ENCODE measurements at regions not wholly inside any gene's neighbourhood (a gene's known extent, or its start where the extent isn't known, plus 50 kb on each side); places are given as distances from the start of the nearest gene placed in this dataset.

DNA sequence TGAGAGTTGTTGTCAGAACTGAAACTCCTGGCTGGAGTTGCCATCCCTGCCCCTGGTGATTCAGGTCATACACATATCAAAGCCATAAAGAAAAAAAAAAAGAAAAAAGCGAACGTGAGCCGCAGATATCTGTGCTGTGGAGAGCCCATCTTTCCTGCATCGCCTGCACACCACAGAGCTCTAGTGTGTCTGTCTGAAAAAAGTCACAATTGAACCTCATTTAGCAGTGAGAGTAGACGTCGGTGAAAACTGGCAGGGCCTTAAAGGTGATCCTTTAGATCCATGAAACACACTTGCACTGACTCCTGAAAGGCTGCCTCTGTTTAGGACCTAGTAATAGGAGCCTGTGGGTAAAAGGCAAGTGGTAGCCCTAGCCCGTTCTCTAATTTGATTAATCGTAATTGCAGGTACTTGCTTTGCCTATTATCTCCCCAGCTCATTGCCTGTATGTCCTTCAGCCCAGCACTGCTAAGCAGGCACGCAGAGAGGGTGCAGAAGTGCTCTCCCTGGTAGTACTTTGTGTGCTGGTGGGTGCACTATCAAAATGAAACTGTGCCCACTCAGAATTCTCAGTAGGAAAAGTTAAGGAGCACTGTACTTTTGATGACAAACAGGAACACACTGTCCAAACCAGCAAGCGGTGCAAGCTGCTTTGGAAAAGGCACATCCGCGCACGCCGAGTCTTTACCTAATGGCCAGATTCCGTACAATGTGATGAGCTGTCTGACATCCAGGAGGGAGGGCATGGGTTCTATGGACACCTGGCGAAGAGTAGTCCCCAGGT lies 103.5 kb upstream of the ASB18 start:
- TF ChIP-seq TAF1 (IDR thresholded peaks at IDR 0.05; ENCODE audit: low read depth): no peak
- no peak for TF ChIP-seq REST (IDR thresholded peaks at IDR 0.05; ENCODE audit: borderline replicate concordance)
- TF ChIP-seq POLR2AphosphoS5 (IDR thresholded peaks at IDR 0.05): no peak
- no peak for TF ChIP-seq MXI1 (conservative IDR thresholded peaks at IDR 0.05; ENCODE audit: poor library complexity, severe bottlenecking)
- no peak for TF ChIP-seq EP300 (conservative IDR thresholded peaks at IDR 0.05; ENCODE audit: poor library complexity, severe bottlenecking)
- no peak for TF ChIP-seq CTCF (IDR thresholded peaks at IDR 0.05; ENCODE audit: poor library complexity, severe bottlenecking)
- no peak for TF ChIP-seq RAD21 (conservative IDR thresholded peaks at IDR 0.05)
- TF ChIP-seq EZH2 (IDR thresholded peaks at IDR 0.05; ENCODE audit: borderline replicate concordance, insufficient read depth, low read length, poor library complexity, severe bottlenecking): no peak
- no peak for TF ChIP-seq SMC3 (conservative IDR thresholded peaks at IDR 0.05; ENCODE audit: poor library complexity)
- Histone ChIP-seq H3K4me3 (ENCODE audit: low read length) (no peak overlapping the region), H4K20me1 (ENCODE audit: insufficient read depth) (no peaks in the 10 kb centered on the region), H3F3A (ENCODE audit: insufficient read depth, low read length, poor library complexity, severe bottlenecking) (no peaks in the 10 kb centered on the region), H3K79me2 (replicated peaks; ENCODE audit: insufficient read depth, low read length) (no peaks in the 10 kb centered on the region), H3K27me3 (ENCODE audit: insufficient read depth, low read depth, low read length) (peaks cover 16% of the 10 kb centered on the region), H3K27ac (ENCODE audit: low read length) (no peak overlapping the region), H3K9me2 (ENCODE audit: insufficient read depth, low read length) (no peaks in the 10 kb centered on the region), H3K36me3 (ENCODE audit: insufficient read depth, low read length) (no peaks in the 10 kb centered on the region), H2AFZ (ENCODE audit: low read depth, low read length) (no peak overlapping the region), H3K9ac (ENCODE audit: low read length) (no peak overlapping the region), H3K4me2 (ENCODE audit: low read length) (no peak overlapping the region), H3K9me3 (ENCODE audit: low read length) (no peaks in the 10 kb centered on the region)

DNA sequence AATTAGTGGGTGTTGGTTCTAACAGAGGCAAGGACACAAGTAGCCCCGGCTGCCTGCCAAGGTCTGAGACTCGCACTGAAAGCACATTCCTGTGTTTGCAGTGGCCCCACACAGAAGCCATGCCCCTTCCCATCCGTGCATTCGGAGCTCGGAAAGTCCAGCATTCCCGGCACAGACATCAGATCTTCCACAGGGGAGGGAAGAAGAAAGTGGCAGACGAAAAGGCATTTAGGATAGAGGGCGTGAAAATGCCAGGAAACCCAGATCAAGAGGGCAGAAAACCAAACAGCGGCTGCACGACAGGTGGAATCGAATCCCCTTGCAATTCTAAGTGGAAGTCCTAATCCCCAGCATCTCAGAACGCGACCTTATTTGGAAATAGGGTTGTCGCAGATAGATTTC lies 105.5 kb upstream of the ASB18 start:
- H4K20me1 ChIP-seq (ENCODE audit: insufficient read depth): no peaks in the 10 kb centered on the region
- H3K79me2 ChIP-seq (replicated peaks; ENCODE audit: insufficient read depth, low read length): no peaks in the 10 kb centered on the region
- no peaks in the 10 kb centered on the region for H3K9me3 ChIP-seq (ENCODE audit: low read length)
- peaks cover 16% of the 10 kb centered on the region for H3K27me3 ChIP-seq (ENCODE audit: insufficient read depth, low read depth, low read length)
- no peaks in the 10 kb centered on the region for H3K36me3 ChIP-seq (ENCODE audit: insufficient read depth, low read length)
- H3K9ac ChIP-seq (ENCODE audit: low read length): no peak overlapping the region
- TF ChIP-seq RAD21 (conservative IDR thresholded peaks at IDR 0.05) (no peak), EP300 (conservative IDR thresholded peaks at IDR 0.05; ENCODE audit: poor library complexity, severe bottlenecking) (no peak), REST (IDR thresholded peaks at IDR 0.05; ENCODE audit: borderline replicate concordance) (no peak), CTCF (IDR thresholded peaks at IDR 0.05; ENCODE audit: poor library complexity, severe bottlenecking) (no peak)
- no peak overlapping the region for H3K4me3 ChIP-seq (ENCODE audit: low read length)
- no peak overlapping the region for H3K27ac ChIP-seq (ENCODE audit: low read length)
- no peaks in the 10 kb centered on the region for H3K9me2 ChIP-seq (ENCODE audit: insufficient read depth, low read length)
- no peak overlapping the region for H3K4me2 ChIP-seq (ENCODE audit: low read length)
- H3F3A ChIP-seq (ENCODE audit: insufficient read depth, low read length, poor library complexity, severe bottlenecking): no peaks in the 10 kb centered on the region
- no peak overlapping the region for H2AFZ ChIP-seq (ENCODE audit: low read depth, low read length)

Measured in neural cell (in vitro differentiated cells).